GM21717 (cell line): ENCODE measurements at regions not wholly inside any gene's neighbourhood (a gene's known extent, or its start where the extent isn't known, plus 50 kb on each side); places are given as distances from the start of the nearest gene placed in this dataset.

ENCODE experiments used
- ATAC-seq: cut with Tn5 transposase; IDR thresholded peaks from one replicate; pipeline ENCODE4 v1.9.1; 2021; ENCODE audit warnings: mild to moderate bottlenecking, moderate library complexity; ENCODE audit not compliant: unreplicated experiment

GRCh38 chr2:42108852-42109251 is 60.3 kb upstream of the EML4 start:
- ATAC-seq = no peak

- ATAC-seq = no peak
Measured at GRCh38 chr2:42109959-42110640, 59.1 kb upstream of the EML4 start.

GRCh38 chr2:42110641-42111322 is 58.4 kb upstream of the EML4 start:
- no peak for ATAC-seq

GRCh38 chr2:42112418-42112817 is 56.7 kb upstream of the EML4 start:
- ATAC-seq = no peak

- no peak for ATAC-seq
Measured at GRCh38 chr2:42113452-42113851, 55.7 kb upstream of the EML4 start.

GRCh38 chr2:42114091-42114490 is 55.1 kb upstream of the EML4 start:
- no peak for ATAC-seq

- no peak for ATAC-seq
Measured at GRCh38 chr2:42115588-42115987, 53.6 kb upstream of the EML4 start.

GRCh38 chr2:42116195-42117181 is 52.7 kb upstream of the EML4 start:
- ATAC-seq = no peak

GRCh38 chr2:42117182-42117579 is 52.0 kb upstream of the EML4 start:
- ATAC-seq = no peak

- ATAC-seq = peak; percentile 93
Measured at GRCh38 chr2:42117923-42118753, 51.0 kb upstream of the EML4 start.

- ATAC-seq = no peak
Measured at GRCh38 chr2:42118754-42119569, 50.2 kb upstream of the EML4 start.
